Heart left ventricle (tissue), 13 donors: ENCODE measurements at regions not wholly inside any gene's neighbourhood (a gene's known extent, or its start where the extent isn't known, plus 50 kb on each side); places are given as distances from the start of the nearest gene placed in this dataset.

ENCODE experiments used
- CTCF ChIP-seq, 12 donors: fragments of 200-600 bp; sonication (generic) in 4 of 12; IDR thresholded peaks; one replicate each; pipeline versions ENCODE4 v1.5.0 to v1.8.0; 2018 to 2022; ENCODE audit warnings: antibody characterized with exemption in 12 of 12, mild to moderate bottlenecking in 5 of 12
- POLR2A ChIP-seq, 2 donors: fragments of 450-650 bp; IDR thresholded peaks; one replicate each; pipeline ENCODE4 v1.6.1; 2017; ENCODE audit warnings: antibody characterized with exemption in 2 of 2, mild to moderate bottlenecking in 2 of 2, moderate library complexity in 2 of 2
- donor health status: ischemic (EF 13 %, LVEDD 7.1; RV severe dilation, severe dysfunction).
- donor health status: DM: no; HTN: yes; CAD: no.
- donor health status: DM: no; HTN: no; CAD: no.
- donor health status: ischemic (EF 25% LVEDD 6.9; RV normal size, moderate dysfunction).
- donor health status: ischemic (EF 25% LVEDD 5.7; RV mildly dilated, moderate dysfunction).
- donor health status: ischemic (EF 35%, LVEDD 5.7; RV mildly dilated, moderate dysfunction).
- donor health status: nonischemic (EF 11% LVEDD 7.7; RV severe dilation, severe dysfunction).
- donor health status: DM: yes; HTN: yes; CAD: no.
- donor health status: PGD.
- donor health status: ischemic (EF 29% LVEDD 5.4; RV normal size, mild dysfunction).
- donor health status: nonischemic (EF 23%, LVEDD 6.1; RV moderate dilation, normal function).

GRCh38 chr5:30414078-30414477 is 779.4 kb upstream of the CDH6 start:
- no peak for TF ChIP-seq CTCF (IDR thresholded peaks at IDR 0.05)
- TF ChIP-seq POLR2A (IDR thresholded peaks at IDR 0.05): no peak
